ENCODE measurements at regions not wholly inside any gene's neighbourhood (a gene's known extent, or its start where the extent isn't known, plus 50 kb on each side); places are given as distances from the start of the nearest gene placed in this dataset.

DNA sequence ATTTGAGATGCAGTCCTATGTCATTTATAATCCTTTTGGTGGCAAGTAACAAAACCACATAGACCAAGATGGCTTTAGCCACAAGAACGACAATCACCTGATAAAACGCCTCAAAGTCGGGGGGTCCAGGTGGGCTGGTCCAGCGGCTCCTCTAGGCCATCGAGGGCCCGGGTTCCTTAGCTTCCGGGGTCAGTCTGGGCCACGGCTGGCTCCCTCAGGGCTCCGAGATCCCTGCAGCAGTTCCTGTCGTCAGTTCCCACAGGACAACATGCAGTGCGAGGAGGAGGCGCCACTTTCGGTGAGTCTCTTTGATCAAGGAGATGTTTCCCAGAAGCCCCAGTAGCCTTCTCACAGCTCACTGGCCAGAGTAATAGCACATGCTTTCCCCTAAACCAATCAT lies 574.6 kb downstream of the AACS start:
- WGBS (ENCODE audit: insufficient coverage, insufficient replicate concordance, low lambda C conversion rate, missing lambda C conversion rate) = 32% methylated on average over 13 of the region's 13 CpGs
- POLR2A ChIA-PET = no interaction called here
- no peak for FAIRE-seq
- no peaks in the 10 kb centered on the region for H3K79me2 ChIP-seq (ENCODE audit: control insufficient read depth, insufficient read depth, low read length)
- no peaks in the 10 kb centered on the region for H4K20me1 ChIP-seq (ENCODE audit: control insufficient read depth, insufficient read depth)
- no peak overlapping the region for H3K4me3 ChIP-seq
- SMC1A ChIA-PET (ENCODE audit: uncharacterized antibody, unreplicated experiment) = no interaction called here
- no peak for ATAC-seq
- no peaks in the 10 kb centered on the region for H3K36me3 ChIP-seq (ENCODE audit: control insufficient read depth in 2 of 2, insufficient read depth in 2 of 2, low read length in 1 of 2)
- in situ Hi-C loops (cut with MboI) (no loop called here), intact Hi-C loops (cut with micrococcal nuclease; ENCODE audit: unreplicated experiment) (no loop called here)
- H2AFZ ChIP-seq (ENCODE audit: control insufficient read depth, low read depth, low read length) = no peak overlapping the region
- BruUV-seq (replicated peaks) = no TSS peak
- H3K9me3 ChIP-seq (replicated peaks; ENCODE audit: control insufficient read depth, insufficient read depth, low read length) = no peaks in the 10 kb centered on the region
- no peaks in the 10 kb centered on the region; a peak in 1 of 4 replicates for H3K27me3 ChIP-seq (replicated peaks in 1 of 2; ENCODE audit: control insufficient read depth in 2 of 2, insufficient read depth in 2 of 2, low read length in 1 of 2)
- CTCF ChIA-PET = no interaction called here
- no peaks in the 10 kb centered on the region for H3K4me1 ChIP-seq (ENCODE audit: control insufficient read depth, insufficient read depth, low read length)
- RAD21 ChIA-PET (ENCODE audit: unreplicated experiment) = no interaction called here
- no peak overlapping the region for H3K4me2 ChIP-seq (ENCODE audit: control insufficient read depth, insufficient read depth)
- no peak for DNase-seq (ENCODE audit: low read depth, low spot score)
- H3K27ac ChIP-seq (ENCODE audit: control insufficient read depth, insufficient read depth) = no peak overlapping the region
- no peak overlapping the region for H3K9ac ChIP-seq (ENCODE audit: control insufficient read depth, insufficient read depth, low read length)
- TF ChIP-seq, protein P1, sequence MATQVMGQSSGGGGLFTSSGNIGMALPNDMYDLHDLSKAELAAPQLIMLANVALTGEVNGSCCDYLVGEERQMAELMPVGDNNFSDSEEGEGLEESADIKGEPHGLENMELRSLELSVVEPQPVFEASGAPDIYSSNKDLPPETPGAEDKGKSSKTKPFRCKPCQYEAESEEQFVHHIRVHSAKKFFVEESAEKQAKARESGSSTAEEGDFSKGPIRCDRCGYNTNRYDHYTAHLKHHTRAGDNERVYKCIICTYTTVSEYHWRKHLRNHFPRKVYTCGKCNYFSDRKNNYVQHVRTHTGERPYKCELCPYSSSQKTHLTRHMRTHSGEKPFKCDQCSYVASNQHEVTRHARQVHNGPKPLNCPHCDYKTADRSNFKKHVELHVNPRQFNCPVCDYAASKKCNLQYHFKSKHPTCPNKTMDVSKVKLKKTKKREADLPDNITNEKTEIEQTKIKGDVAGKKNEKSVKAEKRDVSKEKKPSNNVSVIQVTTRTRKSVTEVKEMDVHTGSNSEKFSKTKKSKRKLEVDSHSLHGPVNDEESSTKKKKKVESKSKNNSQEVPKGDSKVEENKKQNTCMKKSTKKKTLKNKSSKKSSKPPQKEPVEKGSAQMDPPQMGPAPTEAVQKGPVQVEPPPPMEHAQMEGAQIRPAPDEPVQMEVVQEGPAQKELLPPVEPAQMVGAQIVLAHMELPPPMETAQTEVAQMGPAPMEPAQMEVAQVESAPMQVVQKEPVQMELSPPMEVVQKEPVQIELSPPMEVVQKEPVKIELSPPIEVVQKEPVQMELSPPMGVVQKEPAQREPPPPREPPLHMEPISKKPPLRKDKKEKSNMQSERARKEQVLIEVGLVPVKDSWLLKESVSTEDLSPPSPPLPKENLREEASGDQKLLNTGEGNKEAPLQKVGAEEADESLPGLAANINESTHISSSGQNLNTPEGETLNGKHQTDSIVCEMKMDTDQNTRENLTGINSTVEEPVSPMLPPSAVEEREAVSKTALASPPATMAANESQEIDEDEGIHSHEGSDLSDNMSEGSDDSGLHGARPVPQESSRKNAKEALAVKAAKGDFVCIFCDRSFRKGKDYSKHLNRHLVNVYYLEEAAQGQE (IDR thresholded peaks at IDR 0.05; ENCODE audit: low read depth, low read length) = no peak
- TF ChIP-seq SMAD1 (IDR thresholded peaks at IDR 0.05; ENCODE audit: low read depth, partially characterized antibody) (no peak), NFYB (IDR thresholded peaks at IDR 0.05; ENCODE audit: insufficient read depth, low read depth, low read length) (no peak), GABPA (IDR thresholded peaks at IDR 0.05; ENCODE audit: low read depth) (no peak), KLF5 (IDR thresholded peaks at IDR 0.05; ENCODE audit: partially characterized antibody) (no peak)
- TF ChIP-seq, protein P2, sequence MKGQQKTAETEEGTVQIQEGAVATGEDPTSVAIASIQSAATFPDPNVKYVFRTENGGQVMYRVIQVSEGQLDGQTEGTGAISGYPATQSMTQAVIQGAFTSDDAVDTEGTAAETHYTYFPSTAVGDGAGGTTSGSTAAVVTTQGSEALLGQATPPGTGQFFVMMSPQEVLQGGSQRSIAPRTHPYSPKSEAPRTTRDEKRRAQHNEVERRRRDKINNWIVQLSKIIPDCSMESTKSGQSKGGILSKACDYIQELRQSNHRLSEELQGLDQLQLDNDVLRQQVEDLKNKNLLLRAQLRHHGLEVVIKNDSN (IDR thresholded peaks at IDR 0.05; ENCODE audit: borderline replicate concordance, extremely low read length, insufficient read depth, low read depth, low read length) = no peak
